Stimulated activated CD4-positive, alpha-beta T cell treated with anti-CD3 and anti-CD28 coated beads, Interleukin-2, amount 100 ng/mL, for 48 hours (primary cell): ENCODE measurements at regions not wholly inside any gene's neighbourhood (a gene's known extent, or its start where the extent isn't known, plus 50 kb on each side); places are given as distances from the start of the nearest gene placed in this dataset.
"Not testable (repeated sequence)": the region's sequence is repeated elsewhere in the genome, so short reads cannot be mapped to it uniquely, and the experiment has no call there.

Experiments used
- DNase-seq, 2 donors: peaks; one replicate each; pipeline ENCODE4 v3.0.0-alpha.2; 2020

DNA sequence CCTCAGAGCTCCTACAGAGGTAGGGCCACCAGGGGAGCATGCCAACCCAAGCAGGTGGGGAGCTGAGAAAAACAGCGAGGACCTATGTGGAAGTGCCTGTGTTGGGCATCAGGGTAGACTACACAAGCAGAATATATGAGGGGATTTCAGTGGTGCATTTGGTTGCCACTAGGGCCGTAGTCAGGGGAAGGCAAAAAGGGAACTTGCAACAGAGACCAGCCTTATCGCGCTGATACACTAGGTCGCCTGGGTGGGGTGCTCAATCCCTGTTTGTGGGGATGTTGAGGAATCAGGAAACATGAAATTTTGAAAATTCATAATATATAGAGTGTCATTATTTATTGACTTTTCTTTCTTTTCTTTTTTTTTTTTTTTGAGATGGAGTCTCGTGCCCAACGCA, 370.9 kb upstream of the PRR16 start:
- no peak for DNase-seq

DNA sequence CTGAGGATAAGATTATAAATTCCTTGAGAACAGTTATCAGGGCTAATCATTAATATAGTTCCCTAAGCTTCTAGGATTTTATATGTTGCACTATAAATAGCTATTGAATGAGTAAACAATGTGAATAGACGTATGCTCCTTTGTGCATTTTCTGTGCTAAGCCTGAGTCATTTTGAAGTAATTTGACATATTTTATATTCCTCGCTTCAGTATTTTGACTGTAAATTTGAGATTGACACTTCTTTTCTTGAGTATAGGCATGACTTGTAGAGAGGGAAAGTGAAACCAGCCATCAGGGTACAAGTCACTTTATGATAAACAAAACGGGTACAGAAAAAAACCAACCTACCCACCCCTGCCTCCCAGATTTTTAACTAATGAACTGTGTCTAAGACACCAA, 367.7 kb upstream of the PRR16 start:
- DNase-seq, result no peak

DNA sequence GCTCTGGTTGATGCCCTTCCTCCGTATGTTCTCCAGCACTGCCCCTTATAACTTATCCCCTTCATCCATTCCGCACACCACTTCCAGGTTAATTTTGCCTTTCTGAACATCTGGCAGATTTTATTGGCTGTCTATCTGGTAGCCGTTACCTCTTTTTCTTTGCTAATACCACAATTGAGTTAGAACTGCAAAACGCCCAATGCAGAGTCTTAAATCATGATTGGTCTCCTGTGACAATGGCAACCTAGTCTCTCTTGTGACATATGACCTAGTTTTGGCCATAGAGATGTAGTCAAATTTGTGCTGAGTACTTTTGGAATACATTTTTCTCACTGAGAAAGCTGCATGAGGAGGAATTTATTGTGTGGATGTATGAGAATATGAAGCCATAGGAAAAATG, 365.7 kb upstream of the PRR16 start:
- no peak for DNase-seq

DNA sequence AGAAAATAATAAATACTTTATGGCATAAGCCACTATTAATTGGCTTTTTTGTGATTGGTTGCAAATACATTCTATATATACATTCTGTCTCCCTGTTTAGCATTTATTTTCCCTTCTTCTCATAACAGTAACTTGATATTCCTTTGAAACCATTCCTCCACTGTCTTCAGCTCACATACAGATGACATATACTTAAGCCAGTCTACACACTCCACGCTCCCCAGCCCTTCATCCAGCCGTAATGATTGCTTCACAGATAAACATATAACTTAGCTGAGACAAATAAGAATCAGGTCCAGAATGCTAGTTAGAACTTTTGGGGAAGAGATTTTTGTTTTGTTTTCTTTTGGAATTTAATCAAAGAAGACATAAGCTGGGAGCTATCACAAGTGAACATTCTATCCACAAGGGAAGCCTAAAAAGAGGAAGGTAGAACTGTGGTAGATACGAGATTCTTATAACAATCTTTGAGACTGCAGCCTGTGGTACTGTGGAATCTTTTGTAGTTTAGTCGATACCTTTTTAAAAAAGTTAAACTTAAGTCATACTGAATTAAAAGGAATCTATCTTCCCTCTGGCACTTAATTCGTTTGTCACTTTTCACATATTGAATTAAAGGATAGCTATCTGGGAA, 365.1 kb upstream of the PRR16 start:
- no peak for DNase-seq

DNA sequence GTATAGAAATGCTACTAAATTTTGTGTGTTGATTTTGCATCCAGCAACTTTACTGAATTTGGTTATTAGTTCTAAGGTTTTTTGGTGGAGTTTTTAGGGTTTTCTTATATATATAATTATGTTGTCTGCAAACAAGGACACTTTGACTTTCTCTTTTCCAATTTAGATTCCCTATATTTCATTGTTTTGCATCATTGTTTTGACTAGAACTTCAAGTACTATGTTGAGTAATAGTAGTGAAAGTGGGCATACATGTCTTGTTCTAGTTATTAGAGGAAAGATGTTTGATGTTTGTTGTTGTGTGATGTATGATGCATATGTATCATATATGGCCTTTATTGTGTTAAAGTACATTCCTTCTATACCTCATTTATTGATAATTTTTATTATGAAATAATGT, 362.3 kb upstream of the PRR16 start:
- no peak for DNase-seq

DNA sequence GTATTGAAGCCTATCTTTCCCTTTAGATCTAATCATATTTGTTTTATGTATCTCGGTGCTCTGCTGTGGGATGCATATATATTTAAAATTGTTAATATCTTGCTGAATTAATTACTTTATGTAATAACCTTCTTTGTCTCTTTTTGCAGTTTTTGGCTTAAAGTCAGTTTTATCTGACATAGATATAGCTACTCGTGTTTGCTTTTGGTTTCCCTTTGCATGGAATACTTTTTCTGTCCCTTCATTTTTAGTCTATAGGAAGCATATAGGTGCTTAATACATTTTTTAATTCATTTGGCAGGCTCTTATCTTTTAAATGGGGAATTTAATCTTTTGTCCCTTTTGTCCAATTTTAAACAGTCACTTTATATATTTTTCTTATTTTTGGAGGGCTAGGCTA, 360.6 kb upstream of the PRR16 start:
- DNase-seq, result no peak

DNA sequence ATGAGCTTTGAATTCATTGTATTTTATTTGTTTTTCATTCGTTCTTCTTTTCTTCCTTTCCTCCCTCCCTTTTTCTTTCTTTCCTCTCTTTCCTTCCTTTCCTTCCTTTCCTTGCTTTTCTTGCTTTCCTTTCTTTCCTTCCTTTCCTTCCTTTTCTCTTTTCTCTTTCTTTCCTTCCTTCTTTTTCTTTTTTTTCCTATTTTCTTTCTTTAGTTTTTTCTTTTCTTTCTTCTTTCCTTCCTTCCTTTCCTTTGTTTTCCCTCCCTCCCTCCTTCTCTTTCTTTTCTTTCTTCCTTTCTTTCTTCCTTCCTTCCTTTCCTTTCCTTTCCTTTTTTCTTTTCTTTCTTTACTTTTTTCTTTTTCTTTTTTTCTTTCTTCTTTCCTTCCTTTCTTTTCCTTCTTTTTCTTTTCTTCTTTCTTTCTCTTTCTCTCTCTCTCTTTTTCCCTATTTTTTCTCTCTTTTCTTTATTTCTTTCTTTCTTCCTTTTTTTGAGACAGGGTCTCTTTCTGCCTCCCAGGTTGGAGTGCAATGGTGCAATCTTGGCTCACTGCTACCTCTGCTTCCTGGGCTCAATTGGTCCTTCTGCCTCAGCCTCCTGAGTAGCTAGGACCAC, 357.1 kb upstream of the PRR16 start:
- DNase-seq, result no peak

DNA sequence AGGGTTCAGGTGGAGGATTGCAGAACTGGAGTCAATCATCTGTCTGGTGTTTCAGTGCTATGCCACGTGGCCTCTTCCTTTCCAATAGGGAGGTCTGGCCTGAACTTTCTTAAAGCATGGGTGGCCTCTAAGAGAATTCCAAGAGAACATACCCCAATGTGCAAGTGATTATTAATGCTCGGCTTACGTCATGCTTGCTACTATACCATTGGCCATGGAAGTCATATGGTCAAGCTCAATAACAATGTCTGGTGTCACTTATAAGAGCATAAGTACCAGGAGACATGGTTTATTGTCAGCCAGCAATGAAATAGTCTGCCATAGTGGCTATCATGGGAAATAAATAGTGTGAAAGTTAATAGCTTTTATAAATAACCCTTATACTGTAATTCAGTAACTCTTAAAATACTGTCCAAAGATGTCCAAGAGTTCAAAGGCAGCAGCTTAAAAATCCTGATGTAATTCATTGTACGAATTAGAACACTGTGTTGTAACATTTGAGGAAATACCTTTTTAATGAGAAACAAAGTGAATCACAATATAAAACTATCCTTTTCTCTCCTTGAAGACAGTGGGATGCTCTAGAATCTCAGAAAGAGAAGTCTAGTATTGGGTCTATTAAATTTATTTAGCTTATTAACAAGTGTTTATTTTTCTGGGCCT, 355.4 kb upstream of the PRR16 start:
- no peak for DNase-seq

DNA sequence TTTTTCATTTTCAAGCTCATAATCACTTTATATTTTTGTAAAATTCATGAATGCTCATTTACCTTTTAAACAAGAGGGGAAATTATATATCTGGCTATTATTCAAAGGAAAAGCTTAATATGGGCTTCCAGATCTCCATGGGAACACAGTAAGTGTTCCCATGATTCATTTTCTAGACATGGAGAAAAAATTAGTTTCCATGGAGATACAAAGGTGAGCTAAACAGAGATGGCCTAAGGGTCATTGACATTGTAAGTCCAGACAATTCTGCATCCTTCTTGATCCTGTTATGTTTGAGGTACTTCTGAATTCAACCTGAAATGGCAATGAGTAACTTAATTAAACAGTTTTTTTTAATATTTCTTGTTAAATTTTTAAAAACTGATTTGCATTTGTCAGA, 341.4 kb upstream of the PRR16 start:
- DNase-seq, result no peak

DNA sequence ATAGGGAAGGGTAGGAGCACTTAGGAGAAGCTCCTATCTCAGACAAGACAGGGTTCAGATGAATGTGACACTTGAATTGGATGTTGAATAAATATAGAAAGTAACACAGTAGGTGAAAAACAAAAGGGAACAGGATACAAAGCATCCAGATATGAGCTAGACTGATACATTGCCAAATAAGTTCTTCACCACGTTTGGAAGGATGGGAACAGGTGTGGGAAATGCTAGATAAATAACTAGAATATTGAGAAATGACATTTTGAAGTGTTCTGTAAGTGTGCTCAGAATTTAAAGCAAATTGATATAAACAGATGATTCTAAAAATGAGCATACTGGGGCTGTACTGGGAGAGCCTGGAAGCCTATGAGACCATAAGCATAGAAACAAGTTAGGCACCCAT, 340.1 kb upstream of the PRR16 start:
- no peak for DNase-seq

DNA sequence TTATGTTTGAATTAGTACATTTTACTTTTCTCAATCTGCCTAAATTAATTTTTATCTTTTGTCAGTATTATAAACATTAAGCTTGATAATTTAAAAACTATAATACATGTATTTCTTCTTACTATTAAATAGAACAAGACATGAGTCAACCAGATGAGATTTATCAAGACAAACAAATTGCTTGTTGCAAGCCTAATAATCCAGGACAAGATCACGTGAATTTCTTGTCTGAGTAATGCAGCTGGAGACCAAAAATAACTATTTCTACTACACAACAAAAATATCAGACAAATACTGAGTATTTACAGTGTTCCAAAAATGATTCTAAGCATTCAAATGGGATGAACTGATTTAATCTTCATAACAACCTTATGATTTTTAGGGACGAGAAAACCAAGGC, 339.1 kb upstream of the PRR16 start:
- DNase-seq, result no peak

DNA sequence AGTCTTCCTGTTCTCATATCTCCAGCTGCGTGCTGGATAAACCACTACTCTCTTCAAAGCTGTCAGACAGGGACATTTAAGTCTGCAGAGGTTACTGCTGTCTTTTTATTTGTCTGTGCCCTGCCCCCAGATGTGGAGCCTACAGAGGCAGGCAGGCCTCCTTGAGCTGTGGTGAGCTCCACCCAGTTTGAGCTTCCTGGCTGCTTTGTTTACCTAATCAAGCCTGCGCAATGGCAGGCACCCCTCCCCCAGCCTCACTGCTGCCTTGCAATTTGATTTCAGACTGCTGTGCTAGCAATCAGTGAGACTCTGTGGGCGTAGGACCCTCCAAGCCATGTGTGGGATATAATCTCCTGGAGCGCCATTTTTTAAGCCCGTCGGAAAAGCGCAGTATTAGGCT, 331.8 kb upstream of the PRR16 start:
- not testable (repeated sequence) for DNase-seq

DNA sequence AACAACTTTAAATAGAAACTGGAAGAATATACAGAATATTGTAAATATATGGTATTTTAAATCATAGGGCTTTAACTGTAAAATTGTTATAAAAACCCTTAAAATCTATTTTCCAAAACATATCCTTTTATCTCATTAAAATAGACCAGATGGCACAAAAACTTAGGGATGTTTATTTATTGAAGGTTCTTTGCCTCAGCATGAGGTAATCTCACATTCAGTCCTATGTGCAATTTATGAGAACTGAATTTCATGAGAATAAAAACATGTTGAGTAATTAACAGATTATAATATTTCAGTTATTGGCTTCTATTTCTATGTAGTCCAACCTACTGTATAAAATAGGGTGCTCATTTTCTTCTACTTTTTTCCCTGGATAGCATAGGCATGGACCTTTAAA, 329.2 kb upstream of the PRR16 start:
- DNase-seq, result no peak

DNA sequence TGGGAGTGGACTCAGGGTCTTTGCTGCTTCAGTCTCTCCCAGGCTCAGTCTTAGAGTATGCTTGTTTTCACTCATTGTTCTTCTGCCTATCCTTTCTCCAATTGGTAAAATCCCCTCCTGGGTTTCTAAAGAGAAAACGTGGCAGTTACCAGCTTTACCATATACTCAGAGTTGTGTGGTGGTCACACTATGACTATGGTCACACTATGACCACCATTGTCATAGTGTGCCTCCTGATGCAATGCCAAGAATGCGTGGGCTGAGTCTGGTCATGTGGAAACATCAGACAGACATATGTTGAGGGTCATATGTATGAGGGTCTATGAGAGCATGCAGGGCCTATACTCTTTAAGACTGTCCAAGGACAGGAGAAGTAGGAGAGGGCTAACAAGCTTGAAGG, 326.5 kb upstream of the PRR16 start:
- DNase-seq, result no peak

DNA sequence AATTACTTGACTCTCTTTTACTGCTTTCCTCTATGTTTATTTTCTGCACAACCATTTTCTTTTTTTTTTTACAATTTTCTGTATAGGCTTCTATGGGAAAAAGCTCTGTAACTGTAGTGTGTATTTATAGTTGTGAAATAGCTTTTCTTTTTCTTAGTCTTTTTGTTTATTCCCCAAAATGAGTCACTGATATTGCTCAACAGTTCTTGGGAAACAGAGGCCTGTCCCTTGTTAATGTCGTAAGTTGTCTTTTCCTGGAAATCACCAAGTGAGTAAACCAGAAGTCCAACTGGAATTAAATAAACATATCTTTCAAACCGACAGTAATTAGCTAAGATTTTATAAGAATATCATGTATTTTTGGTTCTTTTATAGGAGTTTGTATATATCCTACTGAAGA, 325.1 kb upstream of the PRR16 start:
- DNase-seq, result no peak

DNA sequence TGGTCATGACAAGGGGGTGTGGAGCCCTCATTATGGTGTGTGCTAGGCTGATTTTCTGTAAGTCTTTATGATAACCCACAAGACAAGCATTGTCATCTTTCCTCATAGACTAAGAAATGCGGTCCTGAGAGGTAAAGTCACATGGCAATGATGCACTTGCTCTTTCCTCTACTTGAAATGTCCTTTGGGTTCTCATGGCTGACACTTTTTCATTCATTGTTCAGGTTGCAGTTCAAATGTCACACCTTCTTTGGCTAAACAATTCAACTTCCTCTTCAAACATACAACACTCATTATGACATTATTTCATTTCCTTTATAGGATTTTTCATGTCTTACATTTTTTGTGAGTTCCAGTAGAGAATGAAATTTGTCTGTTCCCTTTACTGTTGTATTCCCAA, 323.6 kb upstream of the PRR16 start:
- no peak for DNase-seq

DNA sequence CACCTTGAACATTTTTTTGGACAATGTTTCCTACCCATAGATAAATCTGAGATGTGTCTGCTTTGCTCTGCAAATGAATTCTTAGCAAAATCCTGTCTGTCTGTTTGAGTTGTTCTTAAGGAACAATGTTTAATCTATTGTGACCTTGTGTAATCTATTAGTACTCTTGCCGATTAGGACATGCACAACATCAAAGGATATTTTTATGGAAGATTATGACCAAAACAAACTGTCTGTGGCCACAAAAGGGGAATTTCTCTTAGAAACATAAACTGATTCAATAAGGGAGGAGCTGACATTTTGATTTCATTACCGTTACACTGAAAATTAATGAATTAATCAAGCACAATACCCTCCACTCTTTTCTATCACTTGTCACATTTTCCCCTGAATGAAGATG, 323.0 kb upstream of the PRR16 start:
- DNase-seq, result no peak

DNA sequence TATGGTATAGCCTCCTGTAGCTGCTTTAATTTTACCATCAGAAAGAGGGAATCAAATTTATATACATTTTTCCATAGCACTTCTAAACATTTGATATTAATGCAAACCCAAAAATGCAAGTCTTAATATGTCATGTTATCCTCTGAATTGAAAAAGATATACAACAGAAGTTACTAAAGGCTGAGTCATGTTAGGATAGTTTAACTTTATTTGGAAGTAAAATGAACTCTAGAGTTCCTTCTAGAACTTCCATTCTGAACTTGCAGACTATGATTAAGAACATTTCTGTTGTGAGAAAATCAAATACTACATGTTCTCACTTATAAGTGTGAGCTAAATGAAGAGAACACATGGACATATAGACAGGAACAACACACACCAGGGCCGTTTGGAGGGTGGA, 317.3 kb upstream of the PRR16 start:
- no peak for DNase-seq

DNA sequence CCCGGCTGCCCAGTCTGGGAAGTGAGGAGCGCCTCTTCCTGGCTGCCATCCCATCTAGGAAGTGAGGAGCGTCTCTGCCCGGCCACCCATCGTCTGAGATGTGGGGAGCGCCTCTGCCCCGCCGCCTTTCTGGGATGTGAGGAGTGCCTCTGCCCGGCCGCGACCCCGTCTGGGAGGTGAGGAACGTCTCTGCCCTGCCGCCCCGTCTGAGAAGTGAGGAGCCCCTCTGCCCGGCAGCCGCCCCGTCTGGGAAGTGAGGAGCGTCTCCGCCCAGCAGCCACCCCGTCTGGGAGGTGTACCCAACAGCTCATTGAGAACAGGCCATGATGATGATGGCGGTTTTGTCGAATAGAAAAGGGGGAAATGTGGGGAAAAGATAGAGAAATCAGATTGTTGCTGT, 316.2 kb upstream of the PRR16 start:
- DNase-seq, result not testable (repeated sequence)

DNA sequence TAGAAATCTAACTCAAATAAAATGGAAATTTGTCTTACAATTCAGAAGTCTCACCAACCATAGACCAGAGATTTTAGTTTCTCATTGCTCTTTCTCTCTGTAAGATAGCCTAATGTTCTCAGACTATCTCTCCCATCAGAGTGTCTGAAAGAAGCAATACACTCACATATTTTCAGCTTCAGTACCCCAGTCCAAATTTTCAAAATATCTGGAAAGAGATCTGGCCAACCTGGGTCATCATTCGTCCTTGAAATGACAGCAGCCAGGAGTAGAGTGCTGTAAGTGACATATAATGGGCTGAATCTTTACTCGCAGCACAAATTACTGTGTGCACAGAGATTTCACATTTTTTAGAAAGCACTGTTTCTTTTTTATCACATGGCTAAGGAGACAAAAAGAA, 313.3 kb upstream of the PRR16 start:
- no peak for DNase-seq

DNA sequence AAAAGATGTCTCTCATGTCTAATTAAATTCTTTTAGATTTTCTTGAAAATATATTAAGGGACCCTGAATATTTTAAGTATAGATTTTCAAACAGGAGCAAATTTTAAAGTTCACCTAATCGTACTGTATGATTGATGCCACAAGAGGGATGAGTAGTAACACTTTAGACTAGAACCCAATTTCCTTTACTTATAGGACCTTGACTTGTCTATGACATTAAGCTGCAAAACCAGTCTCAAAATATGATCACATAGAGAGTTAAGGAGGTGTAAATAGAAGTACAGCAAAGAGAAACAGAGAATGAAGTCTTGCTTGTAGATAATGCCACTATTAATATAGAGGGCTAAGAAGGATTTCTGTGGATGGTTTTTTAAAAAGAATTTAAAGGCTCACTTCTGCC, 312.9 kb upstream of the PRR16 start:
- DNase-seq, result no peak

DNA sequence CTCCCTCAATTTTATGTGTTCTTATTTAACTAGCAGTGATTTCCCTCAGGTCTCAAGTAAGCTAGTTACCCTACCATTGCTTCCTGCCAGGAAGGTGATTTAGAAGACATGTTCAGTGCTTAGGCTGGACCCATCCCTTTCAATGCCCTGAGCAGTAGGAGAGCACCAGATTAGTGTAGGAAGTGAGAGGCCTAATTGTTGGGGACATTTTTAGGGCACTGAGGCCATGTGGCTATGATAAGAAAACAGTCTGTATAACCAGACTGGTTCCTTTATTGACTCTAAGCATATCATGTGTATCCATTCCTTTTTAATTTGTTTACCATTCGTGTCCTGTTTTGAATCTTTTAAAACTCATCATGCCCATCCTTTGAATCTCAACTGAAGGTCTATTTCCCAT, 312.3 kb upstream of the PRR16 start:
- DNase-seq, result no peak

DNA sequence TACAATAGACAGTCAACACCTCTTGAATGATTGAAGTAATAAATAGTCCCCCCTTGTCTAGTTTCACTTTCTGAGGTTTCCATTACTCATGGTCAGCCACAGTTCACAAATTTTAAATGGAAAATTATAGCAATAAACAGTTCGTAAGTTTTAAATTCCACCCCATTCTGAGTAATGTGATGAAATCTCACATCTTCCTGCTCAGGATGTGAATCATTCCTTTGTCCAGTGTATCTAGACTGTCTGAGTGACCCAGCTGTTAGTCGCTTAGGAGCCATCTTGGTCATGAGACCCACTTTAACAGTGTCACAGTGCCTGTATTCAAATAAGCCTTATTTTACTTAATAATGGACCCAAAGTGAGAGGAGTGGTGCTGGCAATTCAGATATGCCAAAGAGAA, 311.6 kb upstream of the PRR16 start:
- no peak for DNase-seq

DNA sequence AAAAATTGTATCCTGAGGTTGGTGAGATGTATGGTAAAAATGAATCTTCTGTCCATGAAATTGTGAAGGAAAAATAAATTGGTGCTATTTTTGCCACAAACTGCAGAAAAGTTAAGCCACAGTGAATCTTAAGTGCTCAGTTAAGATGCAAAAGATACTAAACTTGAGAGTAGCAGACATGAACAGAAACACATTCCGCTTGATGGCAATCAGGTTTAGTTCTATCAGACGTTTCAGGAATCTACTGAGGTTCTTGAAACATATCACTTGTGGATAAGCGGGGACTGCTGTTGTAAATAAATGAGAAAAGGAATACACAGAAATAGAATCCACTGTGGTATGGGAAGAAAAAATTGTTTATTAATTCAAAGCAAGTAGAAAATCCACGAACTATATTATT, 311.2 kb upstream of the PRR16 start:
- no peak for DNase-seq

DNA sequence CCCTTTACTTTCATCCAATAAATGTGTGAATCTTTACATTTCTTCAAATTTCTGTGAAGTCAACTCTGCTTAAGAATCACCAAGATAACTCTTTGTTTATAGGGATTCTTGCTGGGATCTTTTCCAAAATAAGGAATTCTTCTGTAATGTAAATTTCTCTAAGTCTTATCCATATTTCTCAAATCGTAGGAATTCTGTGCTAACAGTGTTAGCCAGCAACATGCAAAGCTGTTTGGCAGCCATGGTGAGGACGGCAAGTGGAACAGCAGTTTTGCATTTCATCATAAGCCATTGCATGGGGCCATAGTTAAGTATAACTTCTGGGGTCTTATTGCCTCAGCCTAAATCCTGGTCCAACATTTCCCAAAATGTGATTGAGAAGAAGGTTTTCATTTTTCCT, 310.5 kb upstream of the PRR16 start:
- DNase-seq, result no peak
